Choroid plexus epithelial cell (primary cell): ENCODE measurements at regions not wholly inside any gene's neighbourhood (a gene's known extent, or its start where the extent isn't known, plus 50 kb on each side); places are given as distances from the start of the nearest gene placed in this dataset.

Experiments used
- DNase-seq: peaks from one replicate; pipeline ENCODE4 v3.0.0-alpha.2; 2010; ENCODE audit warnings: low read depth
- H3K4me3 ChIP-seq: 2 replicates; pipeline ENCODE4 v1.5.1; 2011; ENCODE audit warnings: low read depth, mild to moderate bottlenecking, control low read depth, low read length, moderate library complexity
- TF ChIP-seq, protein P1 (sequence below): conservative IDR thresholded peaks from 2 replicates; pipeline ENCODE4 v1.5.1; 2011; ENCODE audit warnings: low read depth, mild to moderate bottlenecking, control low read depth, inconsistent platforms, low read length, moderate library complexity

DNA sequence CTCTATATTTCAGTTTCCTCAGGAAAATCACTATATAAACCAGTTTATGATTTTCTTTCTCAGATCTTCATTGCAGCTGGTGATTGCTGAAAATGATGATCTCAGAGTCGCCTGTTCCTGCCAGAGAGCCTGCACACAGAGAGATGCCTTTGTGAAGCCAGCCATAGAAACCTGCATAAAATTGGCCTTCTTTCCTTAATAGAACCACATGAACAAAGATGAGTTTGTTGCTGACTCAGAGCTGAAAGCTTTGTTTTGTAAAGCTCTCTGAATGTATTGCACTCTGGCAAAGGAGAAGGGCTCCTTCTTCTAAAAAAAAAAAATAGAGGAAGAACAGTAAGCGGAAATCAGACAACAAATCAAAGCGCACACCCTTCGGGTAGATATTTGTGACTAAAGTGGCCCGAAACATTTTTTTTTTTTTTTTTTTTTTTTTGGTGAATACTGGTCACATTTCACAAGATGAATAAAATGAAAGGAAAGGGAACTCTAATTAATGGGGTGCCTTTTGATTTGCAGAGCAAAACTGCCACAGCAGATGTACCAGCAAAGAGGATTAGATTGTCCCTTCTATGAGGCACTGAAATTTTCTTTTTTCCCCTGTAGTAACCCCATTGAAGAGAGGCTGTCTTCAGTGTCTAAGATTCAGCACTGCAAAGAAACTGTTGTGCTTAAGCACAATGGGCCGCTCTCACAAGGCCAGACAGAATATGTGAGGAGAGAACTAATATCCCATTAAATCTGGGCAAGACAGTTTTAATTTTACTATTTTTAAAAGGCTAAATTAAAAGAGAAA is 75.1 kb upstream of the PTPRZ1 start:
- peak; percentile 2 for DNase-seq
- H3K4me3 ChIP-seq: no peak overlapping the region
- TF ChIP-seq, protein P1, sequence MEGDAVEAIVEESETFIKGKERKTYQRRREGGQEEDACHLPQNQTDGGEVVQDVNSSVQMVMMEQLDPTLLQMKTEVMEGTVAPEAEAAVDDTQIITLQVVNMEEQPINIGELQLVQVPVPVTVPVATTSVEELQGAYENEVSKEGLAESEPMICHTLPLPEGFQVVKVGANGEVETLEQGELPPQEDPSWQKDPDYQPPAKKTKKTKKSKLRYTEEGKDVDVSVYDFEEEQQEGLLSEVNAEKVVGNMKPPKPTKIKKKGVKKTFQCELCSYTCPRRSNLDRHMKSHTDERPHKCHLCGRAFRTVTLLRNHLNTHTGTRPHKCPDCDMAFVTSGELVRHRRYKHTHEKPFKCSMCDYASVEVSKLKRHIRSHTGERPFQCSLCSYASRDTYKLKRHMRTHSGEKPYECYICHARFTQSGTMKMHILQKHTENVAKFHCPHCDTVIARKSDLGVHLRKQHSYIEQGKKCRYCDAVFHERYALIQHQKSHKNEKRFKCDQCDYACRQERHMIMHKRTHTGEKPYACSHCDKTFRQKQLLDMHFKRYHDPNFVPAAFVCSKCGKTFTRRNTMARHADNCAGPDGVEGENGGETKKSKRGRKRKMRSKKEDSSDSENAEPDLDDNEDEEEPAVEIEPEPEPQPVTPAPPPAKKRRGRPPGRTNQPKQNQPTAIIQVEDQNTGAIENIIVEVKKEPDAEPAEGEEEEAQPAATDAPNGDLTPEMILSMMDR: no peak

DNA sequence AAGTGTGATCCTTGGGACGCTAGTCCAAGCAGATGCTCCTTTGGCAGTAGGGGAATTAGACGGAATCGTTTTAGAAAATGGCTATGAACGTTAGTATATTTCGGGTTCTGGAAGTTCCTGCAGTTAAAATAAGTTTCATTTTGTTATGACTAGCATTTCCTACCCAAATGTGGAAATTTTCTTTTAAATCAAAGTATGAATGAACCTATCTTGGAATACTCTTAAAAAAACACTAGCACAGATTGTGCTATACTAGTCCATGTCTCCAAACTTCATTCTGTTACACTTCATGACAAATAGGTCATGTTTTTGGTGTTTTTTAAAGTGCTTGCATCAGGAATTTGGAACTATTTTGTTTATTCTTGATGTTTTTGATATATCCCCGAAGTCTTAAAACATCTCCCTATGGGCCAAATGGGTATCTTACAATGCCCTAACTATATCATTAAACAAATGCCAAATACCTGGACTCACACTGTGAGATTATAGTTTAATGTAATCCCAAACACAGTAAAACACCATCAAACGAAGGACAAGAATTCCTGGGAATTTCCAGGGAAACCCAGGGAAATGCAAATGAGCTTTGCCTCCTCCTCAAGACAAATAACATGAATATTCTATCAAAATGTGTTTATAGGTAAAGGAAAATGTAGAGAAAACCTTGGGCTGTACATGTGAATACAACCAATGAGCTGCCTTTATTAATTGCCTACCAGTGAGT is 75.9 kb upstream of the PTPRZ1 start:
- no peak for DNase-seq
- H3K4me3 ChIP-seq: no peak overlapping the region
- TF ChIP-seq, protein P1: no peak

DNA sequence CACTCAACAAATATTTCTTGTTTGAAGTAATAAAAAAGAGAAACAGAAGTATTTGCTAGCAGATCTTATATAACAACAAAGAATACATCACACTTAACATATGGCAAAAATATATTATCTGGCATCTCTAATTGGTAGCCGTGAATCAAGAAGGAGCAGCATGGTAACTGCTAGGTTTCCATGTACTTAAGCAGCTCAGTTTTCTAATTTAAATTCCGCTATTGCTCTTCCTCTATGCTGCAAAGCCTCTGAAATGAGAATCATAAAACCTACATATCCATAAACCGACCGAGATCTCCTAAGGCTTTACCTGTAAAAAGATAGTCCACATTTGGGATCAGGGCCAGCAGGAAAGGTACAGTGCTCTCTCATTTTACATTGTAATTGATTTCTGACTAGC is 76.6 kb upstream of the PTPRZ1 start:
- no peak for DNase-seq
- no peak overlapping the region for H3K4me3 ChIP-seq
- TF ChIP-seq, protein P1: no peak

- DNase-seq: no peak
- TF ChIP-seq, protein P1: no peak
- no peak overlapping the region for H3K4me3 ChIP-seq
These were observed 77.2 kb upstream of the PTPRZ1 start for GRCh38 chr7:121795736-121796135.

DNA sequence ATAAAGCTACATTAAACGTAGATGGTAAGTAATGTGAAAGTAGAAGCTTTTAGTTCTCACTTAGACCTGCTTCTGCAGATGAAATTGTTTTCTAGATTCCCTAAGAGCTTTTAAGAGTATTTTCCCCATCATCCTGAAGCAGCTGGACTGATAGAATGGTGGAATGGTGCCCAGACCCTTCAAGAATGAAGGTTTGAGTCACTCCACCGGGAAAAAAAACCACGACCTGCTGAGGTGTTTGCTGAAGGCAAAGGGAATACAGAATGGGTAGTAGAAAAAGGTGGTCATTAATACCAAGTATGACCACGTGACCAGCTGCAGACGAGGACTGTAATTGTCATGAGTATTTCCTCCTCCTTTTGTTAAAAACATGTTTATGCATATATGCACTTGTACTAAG is 79.2 kb upstream of the PTPRZ1 start:
- DNase-seq: no peak

GRCh38 chr7:121777672-121778071 is 95.3 kb upstream of the PTPRZ1 start:
- no peak for DNase-seq
- TF ChIP-seq, protein P1: no peak
- H3K4me3 ChIP-seq: no peak overlapping the region

More for the DNA sequence above, 79.2 kb upstream of the PTPRZ1 start:
- TF ChIP-seq, protein P1: no peak
- no peak overlapping the region for H3K4me3 ChIP-seq

GRCh38 chr7:121774563-121774962 is 98.4 kb upstream of the PTPRZ1 start:
- H3K4me3 ChIP-seq: no peak overlapping the region
- no peak for DNase-seq
- TF ChIP-seq, protein P1: no peak
